Effector CD4-positive, alpha-beta T cell (primary cell): ENCODE measurements at regions not wholly inside any gene's neighbourhood (a gene's known extent, or its start where the extent isn't known, plus 50 kb on each side); places are given as distances from the start of the nearest gene placed in this dataset.
"Not testable (repeated sequence)": the region's sequence is repeated elsewhere in the genome, so short reads cannot be mapped to it uniquely, and the experiment has no call there.

Experiments
- DNase-seq: peaks from one replicate; pipeline ENCODE4 v3.0.0-alpha.2; 2020

- no peak for DNase-seq
Measured at GRCh38 chr15:98330692-98331435, 317.5 kb upstream of the IGF1R start.

- no peak for DNase-seq
Measured at GRCh38 chr15:98331676-98332075, 316.7 kb upstream of the IGF1R start.

GRCh38 chr15:98333251-98333650 is 315.1 kb upstream of the IGF1R start:
- DNase-seq: no peak

GRCh38 chr15:98342911-98343310 is 305.4 kb upstream of the IGF1R start:
- DNase-seq: no peak

- no peak for DNase-seq
Measured at GRCh38 chr15:98344591-98344990, 303.7 kb upstream of the IGF1R start.

GRCh38 chr15:98347001-98347400 is 301.3 kb upstream of the IGF1R start:
- DNase-seq: no peak

GRCh38 chr15:98347866-98348265 is 300.5 kb upstream of the IGF1R start:
- DNase-seq: no peak

- DNase-seq: no peak
Measured at GRCh38 chr15:98350276-98350675, 298.1 kb upstream of the IGF1R start.

- not testable (repeated sequence) for DNase-seq
Measured at GRCh38 chr15:98358274-98358673, 290.1 kb upstream of the IGF1R start.

GRCh38 chr15:98358971-98359370 is 289.4 kb upstream of the IGF1R start:
- DNase-seq: no peak

- DNase-seq: no peak
Measured at GRCh38 chr15:98363416-98363815, 284.9 kb upstream of the IGF1R start.

GRCh38 chr15:98363955-98364354 is 284.4 kb upstream of the IGF1R start:
- no peak for DNase-seq

- DNase-seq: no peak
Measured at GRCh38 chr15:98369081-98369716, 279.1 kb upstream of the IGF1R start.

GRCh38 chr15:98375513-98376340 is 272.6 kb upstream of the IGF1R start:
- no peak for DNase-seq

GRCh38 chr15:98380721-98381120 is 267.6 kb upstream of the IGF1R start:
- no peak for DNase-seq

- no peak for DNase-seq
Measured at GRCh38 chr15:98381446-98381845, 266.9 kb upstream of the IGF1R start.

GRCh38 chr15:98382139-98382538 is 266.2 kb upstream of the IGF1R start:
- no peak for DNase-seq

- DNase-seq: no peak
Measured at GRCh38 chr15:98383571-98383970, 264.8 kb upstream of the IGF1R start.

GRCh38 chr15:98384328-98385029 is 263.9 kb upstream of the IGF1R start:
- no peak for DNase-seq

- no peak for DNase-seq
Measured at GRCh38 chr15:98385752-98386381, 262.5 kb upstream of the IGF1R start.

- DNase-seq: no peak
Measured at GRCh38 chr15:98386561-98386960, 261.8 kb upstream of the IGF1R start.

- no peak for DNase-seq
Measured at GRCh38 chr15:98387866-98388265, 260.5 kb upstream of the IGF1R start.
